ENCODE measurements at regions not wholly inside any gene's neighbourhood (a gene's known extent, or its start where the extent isn't known, plus 50 kb on each side); places are given as distances from the start of the nearest gene placed in this dataset.

DNA sequence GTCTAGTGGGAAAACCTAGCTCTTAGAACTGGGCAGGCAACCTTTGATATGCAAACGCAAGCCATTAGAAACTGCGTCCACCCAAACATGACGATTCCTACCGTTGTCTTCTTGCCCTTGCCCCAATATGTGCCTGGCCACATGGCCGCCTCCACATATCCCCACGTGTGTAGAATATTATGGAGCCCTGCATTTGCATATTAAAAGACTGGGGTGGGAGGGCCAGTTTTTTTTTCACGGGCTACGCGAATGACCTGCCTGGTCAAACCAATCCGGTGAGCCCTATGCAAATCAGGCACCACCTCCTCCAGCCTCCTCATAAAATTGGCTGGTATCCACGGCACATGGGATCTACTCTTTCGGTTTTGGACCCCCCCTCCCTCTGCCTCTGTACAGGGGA, 381.0 kb upstream of the RGMA start:
- DNase-seq = no peak

DNA sequence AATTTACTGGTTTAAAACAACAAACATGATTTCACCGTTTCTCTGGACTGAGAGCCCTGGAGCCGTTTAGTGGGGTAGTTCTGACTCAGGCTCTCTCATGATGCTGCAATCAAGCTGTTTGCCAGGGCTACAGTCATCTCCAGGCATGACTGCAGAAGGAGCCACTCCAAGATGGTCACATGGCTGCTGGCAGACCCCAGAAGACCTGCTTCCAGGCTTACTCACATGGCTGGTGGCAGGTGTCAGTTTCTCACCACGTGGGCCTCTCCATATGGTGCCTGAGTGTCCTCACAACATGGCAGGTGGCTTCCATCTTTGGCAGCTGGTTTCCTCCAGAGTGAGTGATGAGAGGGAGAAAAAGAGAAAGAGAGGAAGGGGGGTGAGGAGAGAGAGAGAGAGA, 378.3 kb upstream of the RGMA start:
- DNase-seq = no peak

DNA sequence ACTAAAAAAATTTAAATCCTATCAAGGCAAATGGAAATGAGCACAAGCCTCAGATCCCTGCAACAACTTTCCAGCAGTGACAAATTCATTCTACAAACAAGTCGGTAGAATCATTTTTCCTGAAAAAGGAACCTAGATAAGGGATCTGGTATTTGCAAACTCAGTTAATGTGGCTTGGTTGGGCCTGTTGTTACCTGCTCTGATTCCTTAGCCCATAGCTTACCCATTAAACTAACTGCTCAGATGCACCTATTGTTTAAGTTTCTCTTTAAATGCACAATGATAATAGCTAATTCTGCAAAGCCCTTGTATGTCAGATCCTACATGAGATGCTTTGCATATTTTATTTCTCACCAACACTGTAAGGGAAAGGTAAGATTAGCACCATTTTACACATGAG, 377.4 kb upstream of the RGMA start:
- DNase-seq = no peak

DNA sequence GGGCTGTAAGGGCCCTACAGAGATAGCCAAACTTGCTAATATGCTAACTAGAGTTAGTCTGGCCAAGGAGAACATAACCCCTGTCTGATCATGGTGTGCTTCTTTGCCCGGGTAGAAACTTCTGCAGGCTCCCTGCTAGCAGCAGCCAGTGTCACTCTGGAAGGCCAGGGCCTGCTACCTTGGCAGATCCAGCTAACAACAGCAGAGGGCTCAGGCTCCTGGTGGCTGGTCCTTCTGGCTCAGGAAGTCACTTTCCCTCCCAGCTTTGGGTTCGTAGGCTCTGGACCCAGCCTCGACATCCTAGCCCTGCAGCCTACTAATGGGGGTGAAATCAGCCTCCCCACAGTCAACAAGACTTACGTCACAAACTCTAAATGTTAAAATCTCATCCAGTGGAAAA, 373.7 kb upstream of the RGMA start:
- no peak for DNase-seq

DNA sequence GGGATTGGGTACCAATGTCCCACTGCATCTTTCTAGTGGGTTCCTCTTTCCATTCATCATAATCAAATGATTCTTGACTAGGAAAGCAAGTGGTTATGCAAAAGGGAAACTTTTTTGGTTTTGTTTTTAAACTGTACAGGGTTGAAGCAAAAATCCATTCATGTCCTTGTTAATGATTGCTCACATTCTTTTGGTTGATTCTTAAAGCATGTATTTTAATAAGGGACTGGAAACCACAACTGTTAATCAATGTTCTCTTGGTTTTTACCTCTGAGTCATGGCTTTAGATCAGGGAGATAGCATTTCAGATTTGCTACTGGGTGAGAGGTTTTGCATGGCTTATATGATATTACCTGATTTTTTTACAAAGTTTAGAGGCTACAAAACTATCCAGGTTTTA, 371.7 kb upstream of the RGMA start:
- DNase-seq = no peak

DNA sequence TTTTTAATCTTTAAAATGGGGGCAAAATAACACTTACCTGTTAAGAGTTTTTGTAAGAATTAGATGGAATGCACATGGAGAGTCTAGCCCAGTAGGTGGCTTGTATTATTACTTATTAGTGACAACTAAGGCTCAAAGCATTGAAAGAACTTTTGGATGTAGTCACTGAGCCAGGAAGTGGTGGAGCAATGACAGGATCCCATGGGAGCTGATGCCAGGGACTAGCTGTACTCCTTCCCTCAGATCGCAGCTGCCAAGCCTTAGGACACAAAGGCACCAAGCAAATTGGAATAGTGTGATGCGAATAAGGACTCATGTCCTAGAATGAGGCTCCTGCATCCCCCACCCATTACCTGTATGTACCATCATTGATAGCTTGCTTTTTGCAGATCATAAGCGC, 370.4 kb upstream of the RGMA start:
- no peak for DNase-seq

DNA sequence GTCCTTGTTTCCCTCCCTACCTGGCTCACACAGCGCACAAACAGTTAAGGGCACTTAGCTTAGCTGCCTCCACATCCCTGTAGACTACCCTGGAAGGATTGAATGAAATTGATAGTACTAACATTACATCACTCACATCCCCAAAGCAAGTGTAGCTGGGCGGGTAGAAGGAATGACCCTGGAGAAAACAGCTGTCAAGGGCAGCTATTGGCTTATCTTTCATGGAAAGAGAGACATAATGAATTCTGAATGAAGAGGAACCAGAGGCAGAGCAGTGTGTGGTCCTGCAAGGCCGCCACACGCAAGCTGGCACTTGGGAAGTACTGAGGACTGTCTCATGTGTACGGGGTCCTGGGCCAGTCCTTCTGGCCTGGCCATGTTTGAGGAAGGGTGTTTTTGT, 369.6 kb upstream of the RGMA start:
- no peak for DNase-seq

DNA sequence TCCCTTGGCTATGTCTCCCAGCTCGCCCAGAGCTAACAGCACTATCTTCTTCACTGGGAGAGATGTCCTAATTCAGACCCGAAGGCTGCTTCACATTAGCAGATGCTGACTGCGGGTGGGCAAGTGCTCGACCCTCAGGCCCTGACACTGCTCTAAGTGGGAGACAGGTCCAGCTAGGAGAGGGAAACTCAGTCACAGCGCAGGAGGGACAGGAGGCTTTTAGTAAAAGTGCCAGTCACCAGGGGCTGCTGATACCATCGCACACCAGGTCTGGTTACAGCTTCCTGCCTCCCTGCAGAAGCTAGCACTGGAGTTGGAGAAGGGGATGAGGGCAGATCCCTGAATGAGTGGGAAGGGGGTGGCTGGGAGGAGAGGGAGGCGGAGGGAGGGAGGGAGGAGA, 365.8 kb upstream of the RGMA start:
- no peak for DNase-seq

DNA sequence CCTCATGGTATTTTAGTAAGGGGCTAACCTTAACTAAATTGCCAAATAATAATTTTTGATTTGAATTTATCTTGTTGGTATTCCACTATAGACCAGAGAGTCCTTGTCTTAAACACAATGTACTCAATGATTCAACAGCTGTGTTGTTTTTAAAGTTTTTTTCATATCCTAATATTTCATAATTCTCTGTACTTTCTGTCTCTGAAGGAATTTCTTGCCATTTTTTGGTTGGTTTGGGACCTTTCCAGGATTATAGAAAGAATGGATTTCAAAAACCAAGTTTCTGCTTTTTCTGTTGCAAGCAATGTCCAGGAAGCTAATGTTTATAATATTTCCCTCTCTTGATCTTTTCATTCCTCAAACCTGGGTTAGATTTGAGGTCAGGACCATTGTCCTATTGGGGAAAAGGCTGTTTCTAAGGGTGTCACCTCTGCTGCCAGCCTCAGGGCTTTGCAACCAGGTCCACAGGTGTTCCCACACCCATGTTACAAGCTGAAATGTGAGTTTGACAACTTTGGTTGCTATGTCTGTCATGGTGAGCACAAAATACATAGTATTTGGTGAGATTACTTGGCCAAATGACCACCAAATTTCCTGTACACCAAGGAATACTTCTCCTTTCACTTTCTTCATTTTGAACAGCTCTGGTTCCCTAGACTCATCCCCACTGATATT, 363.7 kb upstream of the RGMA start:
- no peak for DNase-seq

DNA sequence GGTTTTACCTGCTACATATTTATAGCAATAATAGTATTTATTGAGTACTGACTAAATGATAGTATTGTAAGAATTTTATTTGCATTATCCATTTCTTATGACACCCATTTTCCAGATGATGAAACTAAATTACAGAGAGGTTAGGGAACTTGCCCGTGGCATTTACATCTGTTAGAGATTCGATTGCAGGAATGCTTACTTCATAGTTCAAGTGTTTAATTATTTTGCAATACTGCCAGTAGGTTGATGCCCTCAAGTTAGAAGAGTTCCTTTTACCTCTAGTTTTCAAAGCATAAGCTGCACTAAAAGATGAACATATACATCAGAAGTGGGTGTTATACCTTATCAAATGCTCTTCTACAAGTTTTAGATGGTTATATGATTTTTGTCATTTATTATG, 362.8 kb upstream of the RGMA start:
- no peak for DNase-seq

DNA sequence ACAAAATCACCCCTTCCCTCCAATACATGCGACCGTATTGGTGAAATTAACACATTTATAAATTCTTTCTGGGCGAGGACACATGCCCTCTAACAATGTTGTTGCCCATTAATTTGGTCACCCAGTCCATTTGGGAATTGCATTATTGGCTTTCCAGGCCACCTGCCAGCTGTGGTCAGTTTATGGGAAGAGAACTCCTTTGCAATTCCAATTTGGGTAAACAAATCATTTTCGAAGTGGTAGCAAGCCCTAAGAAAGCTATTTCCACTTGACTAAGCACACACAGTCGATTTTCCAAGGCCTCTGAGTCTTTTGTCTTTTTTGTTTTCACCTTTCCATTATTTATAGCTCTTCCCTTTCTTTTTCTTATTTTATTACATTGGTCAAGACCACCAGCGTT, 362.3 kb upstream of the RGMA start:
- no peak for DNase-seq

DNA sequence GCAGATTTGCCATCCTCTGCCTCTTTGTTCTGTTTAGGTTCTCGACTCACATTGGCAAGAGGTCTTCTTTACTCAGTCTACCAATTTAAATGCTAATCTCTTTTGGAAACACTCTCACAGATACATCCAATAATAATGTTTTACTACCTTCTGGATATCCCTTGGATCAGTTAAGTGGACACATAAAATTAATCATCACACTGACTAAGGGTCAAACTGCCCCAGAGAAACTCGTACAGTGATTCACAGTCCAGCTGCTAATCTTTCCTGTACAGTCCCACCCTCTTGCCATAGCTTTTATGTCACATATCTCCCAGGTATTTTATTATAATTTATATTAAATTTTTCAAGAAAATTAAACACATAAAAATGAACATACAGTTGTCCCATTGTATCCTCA, 360.8 kb upstream of the RGMA start:
- DNase-seq = no peak

DNA sequence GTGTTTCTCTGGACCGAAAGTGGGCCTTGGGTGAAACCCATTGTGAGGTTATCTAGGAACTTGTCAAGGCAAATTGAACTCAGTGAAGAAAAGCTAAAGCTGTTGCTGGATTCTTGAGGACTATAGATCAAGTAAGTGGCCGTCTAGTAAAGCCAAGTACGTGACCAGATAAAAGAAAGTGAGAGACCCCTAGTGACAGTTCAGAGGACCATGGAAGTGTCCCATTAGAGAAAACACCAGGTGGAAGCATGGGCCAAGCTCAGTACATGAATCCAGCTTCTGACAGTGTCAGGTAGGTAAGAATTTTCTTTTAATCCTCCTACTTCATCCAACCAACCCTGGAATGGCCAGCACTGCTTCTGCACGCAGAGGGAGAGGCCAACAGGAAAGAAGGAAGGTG, 349.3 kb upstream of the RGMA start:
- no peak for DNase-seq

DNA sequence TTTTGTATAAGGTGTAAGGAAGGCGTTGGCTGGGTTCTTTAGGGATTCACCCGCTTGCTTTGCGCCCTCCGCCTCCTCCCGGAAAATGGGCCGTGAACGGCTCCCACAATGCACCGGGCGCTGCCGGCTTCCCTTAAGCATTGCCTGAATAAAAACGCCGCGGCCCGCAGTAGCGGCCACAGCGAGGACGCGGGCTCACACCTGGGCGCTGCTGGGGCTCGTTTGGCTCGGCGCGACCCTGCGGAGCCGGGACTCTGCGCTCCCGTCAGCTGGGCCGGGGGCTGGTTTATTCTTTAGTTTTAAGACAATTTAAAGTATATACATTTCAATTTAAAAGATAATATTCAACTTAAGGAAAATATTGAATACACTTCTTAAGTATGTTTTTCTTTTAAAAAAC, 343.5 kb upstream of the RGMA start:
- DNase-seq = no peak

DNA sequence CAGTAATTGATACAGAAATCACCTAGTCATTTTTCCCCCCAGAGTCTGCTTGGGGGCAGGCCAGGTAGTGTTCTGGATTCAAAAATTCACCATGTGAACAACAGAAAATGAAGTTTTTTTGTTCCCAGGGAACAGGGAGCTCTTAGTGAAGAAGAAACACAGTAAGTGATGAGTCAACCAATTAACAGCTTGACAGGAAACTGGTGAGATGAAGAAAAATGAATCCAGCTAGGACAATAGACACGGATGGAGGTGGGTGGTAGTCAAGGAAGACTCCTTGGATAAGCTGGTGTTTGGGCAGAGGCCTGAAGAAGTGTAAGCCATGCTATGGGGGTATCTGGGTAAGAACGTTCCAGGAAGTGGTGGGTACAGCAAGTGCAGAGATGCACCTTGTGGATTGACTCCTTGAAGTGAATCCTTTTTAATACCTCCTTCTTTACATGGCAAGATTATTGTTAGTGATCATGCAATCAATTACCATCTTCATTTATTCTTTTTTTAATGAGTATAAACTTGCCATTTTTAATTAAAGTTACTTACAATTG, 339.9 kb upstream of the RGMA start:
- no peak for DNase-seq

DNA sequence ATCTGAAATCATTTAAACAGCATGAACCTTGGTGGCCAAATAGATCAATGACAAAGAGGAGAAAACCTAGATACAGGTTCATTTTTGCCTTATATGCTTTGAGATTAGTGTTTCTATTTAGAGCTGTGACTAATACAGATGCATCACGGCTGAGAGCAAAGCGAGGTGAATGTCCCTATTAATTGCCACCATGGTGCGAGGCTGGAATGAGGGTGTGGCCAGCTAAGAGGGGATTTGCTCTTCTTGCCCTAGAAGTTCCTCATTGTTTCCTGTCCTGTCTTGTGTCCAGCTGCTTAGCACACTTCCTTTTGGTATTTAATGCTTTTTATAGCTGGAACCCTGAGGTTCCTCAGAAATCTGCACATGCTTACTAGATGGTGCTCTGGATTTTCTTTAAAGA, 339.1 kb upstream of the RGMA start:
- DNase-seq = no peak

DNA sequence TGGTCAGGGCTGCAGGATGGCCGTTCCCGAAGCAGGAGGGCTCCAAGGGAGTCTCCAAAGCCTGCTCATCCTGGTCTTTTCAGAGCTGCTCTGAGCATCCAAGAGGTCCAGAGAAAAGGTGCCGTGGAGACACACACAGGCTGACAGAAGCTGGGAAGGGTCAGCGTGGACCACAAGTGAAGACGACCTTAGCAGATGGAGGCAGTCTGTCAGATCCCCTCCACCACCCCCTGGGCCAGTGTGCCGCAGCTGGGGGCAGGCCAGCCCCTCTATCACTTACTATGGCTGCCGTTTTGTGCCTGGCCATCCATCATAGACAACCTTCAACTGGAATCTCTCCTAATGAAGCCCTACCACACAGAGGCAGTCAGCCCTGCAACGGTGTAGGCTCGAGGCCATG, 335.1 kb upstream of the RGMA start:
- DNase-seq = no peak

DNA sequence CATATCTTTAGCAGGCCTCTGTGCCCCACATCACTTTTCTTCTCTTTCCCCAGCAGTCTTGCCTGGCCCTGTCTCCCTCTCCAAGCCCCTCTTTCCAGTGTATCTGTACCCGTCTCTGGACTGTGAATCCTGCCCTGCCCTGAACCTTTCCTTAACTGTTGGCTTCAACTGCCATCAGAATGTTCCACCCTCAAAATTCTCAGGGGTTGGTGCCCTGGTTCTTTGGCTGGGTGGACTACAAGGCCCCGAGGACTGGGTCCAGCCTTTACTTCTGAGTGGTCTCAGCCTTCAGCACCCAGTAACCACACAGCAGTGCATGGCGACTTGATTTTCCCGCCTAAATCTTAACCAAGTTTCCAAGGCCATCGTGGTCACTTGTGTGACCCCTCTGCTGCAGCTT, 333.5 kb upstream of the RGMA start:
- DNase-seq = no peak

DNA sequence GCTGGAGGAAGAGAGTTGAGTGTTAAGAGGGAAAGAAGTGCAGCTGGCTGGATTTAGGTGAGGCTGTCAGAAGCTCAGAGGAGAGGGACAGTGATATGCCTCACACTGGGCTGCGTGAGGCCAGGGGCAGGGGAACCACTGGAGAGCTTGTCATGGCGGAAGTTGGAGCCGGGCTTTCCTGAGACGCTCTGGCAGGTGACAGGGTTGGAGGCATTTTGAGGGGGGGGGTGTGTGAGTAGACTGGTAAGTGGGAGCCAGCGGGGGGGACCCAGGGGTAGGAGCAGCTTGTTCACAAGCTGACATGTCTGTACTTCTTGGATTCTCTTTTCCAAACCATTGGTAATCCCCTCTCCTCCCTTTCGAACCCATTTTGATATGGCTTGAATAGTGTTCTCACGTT, 331.5 kb upstream of the RGMA start:
- DNase-seq = no peak

DNA sequence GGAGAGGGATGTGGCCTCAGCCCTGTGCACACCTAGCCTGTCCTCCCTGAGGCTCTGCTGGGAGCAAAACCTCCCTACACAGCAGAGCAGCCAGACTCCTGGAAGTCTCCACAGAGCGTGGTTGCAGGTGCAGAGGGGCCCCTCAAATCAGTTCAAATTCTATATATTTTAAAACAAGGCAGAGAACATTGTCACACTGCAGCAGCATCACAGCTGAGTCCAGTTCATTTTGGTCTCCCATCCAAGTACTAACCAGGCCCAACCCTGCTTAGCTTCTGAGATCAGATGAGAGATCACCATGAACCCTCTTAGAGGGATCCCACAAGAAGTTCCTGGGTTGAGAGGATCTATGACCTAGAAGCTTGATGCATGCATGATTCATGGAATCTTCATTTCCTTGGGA, 331.0 kb upstream of the RGMA start:
- no peak for DNase-seq

DNA sequence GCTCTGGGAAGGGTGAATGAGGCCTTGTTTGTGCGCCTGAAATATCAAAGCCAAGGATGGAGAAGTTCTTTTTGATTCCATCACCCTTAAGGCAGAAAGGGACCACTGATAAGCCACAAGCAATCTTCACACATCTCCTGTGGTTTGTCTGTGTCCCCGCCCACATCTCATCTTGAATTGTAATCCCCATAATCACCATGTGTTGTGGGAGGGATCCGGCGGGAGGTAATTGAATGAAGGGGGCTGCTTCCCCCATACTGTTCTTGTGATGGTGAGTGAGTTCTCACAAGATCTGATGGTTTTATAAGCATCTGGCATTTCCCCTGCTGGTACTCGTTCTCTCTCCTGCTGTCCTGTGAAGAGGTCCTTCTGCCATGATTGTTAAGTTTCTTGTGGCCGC, 329.6 kb upstream of the RGMA start:
- no peak for DNase-seq

DNA sequence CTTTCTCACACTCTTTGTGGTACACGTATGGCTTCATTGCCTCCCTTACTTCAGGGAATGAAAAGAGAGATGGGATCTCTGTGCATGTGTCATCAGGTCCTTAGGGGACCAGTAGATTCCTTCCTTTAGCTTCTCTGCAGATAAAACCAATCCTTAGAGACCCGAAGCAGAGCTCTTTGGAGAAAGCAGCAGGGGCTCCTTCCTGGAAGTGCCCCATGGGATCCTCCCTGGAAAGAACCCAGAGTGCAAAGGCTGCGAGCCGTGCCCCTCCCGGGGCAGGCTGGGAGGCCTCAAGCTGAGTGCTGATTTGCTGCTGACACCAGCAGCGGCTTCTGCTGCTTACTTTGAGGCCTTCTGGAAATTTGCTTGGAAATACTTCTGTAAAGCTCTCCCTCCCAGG, 328.6 kb upstream of the RGMA start:
- DNase-seq = no peak

DNA sequence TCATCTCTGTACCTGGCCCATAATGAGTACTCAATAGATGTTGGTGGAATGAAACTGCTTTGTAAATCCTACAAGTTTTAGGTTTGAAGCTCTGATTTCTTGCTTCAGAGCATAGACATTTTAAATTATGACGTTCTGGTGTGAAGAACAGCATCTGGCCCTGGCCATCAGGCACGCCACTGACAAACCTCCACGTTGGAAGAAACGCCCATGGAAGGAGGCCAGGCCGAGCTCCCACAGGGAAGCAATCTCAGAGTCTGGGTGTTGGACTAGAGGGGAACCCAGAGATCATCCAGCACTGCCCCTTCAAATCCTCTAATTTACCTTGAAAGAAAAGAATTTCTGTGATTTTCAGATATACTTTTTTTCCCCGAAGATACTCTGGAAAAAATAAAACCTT, 328.1 kb upstream of the RGMA start:
- DNase-seq = no peak

DNA sequence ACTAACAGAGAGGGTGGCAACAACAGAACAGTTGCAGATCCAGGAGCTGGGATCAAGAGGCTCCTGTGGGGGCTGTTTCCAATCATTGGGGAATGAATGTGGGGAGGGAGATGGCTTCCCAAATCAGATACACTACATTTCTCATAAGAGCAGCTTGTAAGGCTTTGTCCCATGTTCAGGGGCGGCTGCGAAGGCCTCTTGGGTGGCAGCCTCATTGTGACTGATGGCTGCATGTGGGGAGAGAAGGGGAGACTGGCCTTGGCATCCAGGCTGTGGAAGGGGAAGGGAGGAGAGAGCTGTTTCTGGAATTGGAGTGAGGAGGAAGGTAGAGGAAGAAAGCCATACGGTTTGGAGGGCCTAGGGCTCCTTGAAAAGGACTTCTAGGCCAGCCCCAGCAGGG, 326.6 kb upstream of the RGMA start:
- no peak for DNase-seq

DNA sequence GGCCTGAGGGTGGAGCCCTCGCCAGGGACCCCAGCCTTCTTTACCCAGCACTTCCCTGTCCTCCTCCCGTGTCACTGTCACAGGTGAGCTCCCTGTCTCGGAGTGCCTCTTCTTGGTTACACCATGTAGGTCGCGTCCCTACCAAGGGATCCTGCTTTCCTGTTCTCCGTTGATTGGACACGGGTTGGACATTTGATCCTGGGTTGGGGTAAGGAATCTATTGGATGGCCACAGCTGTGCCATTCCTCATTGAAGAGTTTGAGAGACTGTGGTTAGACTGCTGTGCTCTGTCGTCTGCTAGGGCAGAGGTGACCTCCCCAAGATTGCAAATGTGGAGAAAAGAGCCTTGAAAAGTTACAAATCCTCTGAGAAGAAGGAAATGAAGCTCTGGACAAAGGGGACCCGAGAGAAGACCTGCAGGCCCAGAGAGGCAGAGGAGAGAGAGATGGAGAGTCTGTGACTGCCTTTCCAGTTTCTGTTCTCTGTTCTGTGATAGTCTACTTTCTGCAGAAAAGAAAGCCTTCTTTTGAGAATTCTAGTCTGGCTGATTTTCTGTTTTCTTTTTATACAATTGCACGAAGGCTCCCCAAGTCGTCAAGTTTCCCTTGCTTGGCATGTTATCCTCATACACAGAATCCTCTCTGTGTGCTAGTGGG, 325.7 kb upstream of the RGMA start:
- no peak for DNase-seq

All from GOT3 (cell line).